ENCODE measurements at regions not wholly inside any gene's neighbourhood (a gene's known extent, or its start where the extent isn't known, plus 50 kb on each side); places are given as distances from the start of the nearest gene placed in this dataset.

- no peak for ATAC-seq
- ChIA-PET CTCF (no interaction called here), POLR2A (no interaction called here)
- no TSS peak for BruUV-seq (replicated peaks)
- Histone ChIP-seq H3K4me1 (ENCODE audit: control insufficient read depth, insufficient read depth, low read length) (no peaks in the 10 kb centered on the region), H3K27ac (ENCODE audit: low read length) (no peak overlapping the region), H3K9me3 (ENCODE audit: control insufficient read depth, insufficient read depth, low read depth, low read length) (no peaks in the 10 kb centered on the region), H3K27me3 (ENCODE audit: control insufficient read depth, insufficient read depth, low read length) (peaks cover 12% of the 10 kb centered on the region), H3K4me3 (ENCODE audit: low read depth in 2 of 2, low read length in 2 of 2) (no peak overlapping the region), H3K36me3 (ENCODE audit: control insufficient read depth, insufficient read depth, low read length) (no peaks in the 10 kb centered on the region)
- no peak for DNase-seq (ENCODE audit: low read depth, low spot score)
- intact Hi-C loops (cut with micrococcal nuclease; ENCODE audit: unreplicated experiment): no loop called here
- TF ChIP-seq POLR2AphosphoS5 (IDR thresholded peaks at IDR 0.05; ENCODE audit: low read depth, low read length) (no peak), CTCF (IDR thresholded peaks at IDR 0.05) (no peak), TCF7L2 (IDR thresholded peaks at IDR 0.05; ENCODE audit: low read depth, low read length) (no peak), SIN3A (IDR thresholded peaks at IDR 0.05; ENCODE audit: borderline replicate concordance, insufficient read depth, low read depth, low read length) (no peak)
- in situ Hi-C loops (cut with HindIII; ENCODE audit: low pct_unique_long_range_greater_than_20kb, low sequenced_read_pairs): no loop called here
These were observed 121.3 kb downstream of the PRLHR start for GRCh38 chr10:118474111-118474510.

GRCh38 chr10:118473305-118473960, 122.0 kb downstream of the PRLHR start:
- POLR2A ChIA-PET: no interaction called here
- in situ Hi-C loops (cut with HindIII; ENCODE audit: low pct_unique_long_range_greater_than_20kb, low sequenced_read_pairs): no loop called here
- no peaks in the 10 kb centered on the region for H3K4me1 ChIP-seq (ENCODE audit: control insufficient read depth, insufficient read depth, low read length)
- ATAC-seq (no peak), DNase-seq (ENCODE audit: low read depth, low spot score) (no peak)
- H3K9me3 ChIP-seq (ENCODE audit: control insufficient read depth, insufficient read depth, low read depth, low read length): no peaks in the 10 kb centered on the region
- no peak overlapping the region for H3K27ac ChIP-seq (ENCODE audit: low read length)
- no peaks in the 10 kb centered on the region for H3K36me3 ChIP-seq (ENCODE audit: control insufficient read depth, insufficient read depth, low read length)
- H3K4me3 ChIP-seq (ENCODE audit: low read depth in 2 of 2, low read length in 2 of 2): no peak overlapping the region
- no TSS peak for BruUV-seq (replicated peaks)
- TF ChIP-seq REST (IDR thresholded peaks at IDR 0.05; ENCODE audit: insufficient read depth in 1 of 2, low read depth in 2 of 2, low read length in 1 of 2) (no peak), CTCF (IDR thresholded peaks at IDR 0.05) (0 out of 2 replicates have a peak, but pooled peaks have one; percentile 11), SIN3A (IDR thresholded peaks at IDR 0.05; ENCODE audit: borderline replicate concordance, insufficient read depth, low read depth, low read length) (no peak), POLR2AphosphoS5 (IDR thresholded peaks at IDR 0.05; ENCODE audit: low read depth, low read length) (no peak), TCF7L2 (IDR thresholded peaks at IDR 0.05; ENCODE audit: low read depth, low read length) (no peak)
- CTCF ChIA-PET: no interaction called here
- peaks cover 14% of the 10 kb centered on the region for H3K27me3 ChIP-seq (ENCODE audit: control insufficient read depth, insufficient read depth, low read length)
- intact Hi-C loops (cut with micrococcal nuclease; ENCODE audit: unreplicated experiment): no loop called here
